IPS DF 19.7 (cell line): ENCODE measurements at regions not wholly inside any gene's neighbourhood (a gene's known extent, or its start where the extent isn't known, plus 50 kb on each side); places are given as distances from the start of the nearest gene placed in this dataset.

Source experiments
- DNase-seq: peaks from one replicate; pipeline ENCODE4 v3.0.0-alpha.2; 2013; ENCODE audit warnings: low read depth, low spot score

DNA sequence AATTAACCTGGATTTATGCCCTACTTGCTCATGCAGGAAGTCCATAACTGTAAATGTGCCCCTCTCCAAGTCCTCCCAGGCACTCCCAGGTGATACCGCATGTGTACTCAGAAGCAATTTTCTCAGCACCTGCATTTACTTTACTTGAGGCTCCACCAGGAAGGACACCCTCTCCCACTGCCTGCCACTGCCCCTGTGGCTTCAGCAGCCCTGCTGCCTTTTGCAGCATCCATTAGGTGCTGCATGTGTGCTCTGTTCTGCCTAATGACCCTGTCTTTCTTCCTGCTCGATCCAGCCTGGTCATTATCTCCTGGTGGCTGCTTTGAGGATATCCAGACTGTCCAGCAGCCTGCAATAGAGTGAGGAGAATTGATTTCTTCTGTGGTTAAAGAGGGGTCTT, 107.6 kb upstream of the SEMA6D start:
- DNase-seq = no peak

DNA sequence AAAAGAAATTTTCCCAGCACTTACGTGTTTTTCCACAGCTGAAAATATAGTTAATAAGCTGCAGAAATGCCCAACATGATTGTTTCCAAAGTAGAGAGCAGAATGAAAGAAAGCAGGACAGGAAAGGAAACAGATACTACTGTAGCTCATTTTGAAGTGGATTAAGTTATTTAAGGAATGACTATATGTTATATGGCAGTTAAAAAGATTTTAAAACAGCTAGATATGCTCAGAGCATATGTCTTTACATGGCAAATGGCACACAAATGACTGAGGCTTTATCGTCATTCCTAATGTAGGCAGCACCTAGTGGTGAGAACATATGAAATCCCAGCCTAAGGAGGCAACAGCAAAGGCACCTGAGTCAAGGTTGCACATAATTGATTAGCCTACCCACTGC, 106.6 kb upstream of the SEMA6D start:
- no peak for DNase-seq

DNA sequence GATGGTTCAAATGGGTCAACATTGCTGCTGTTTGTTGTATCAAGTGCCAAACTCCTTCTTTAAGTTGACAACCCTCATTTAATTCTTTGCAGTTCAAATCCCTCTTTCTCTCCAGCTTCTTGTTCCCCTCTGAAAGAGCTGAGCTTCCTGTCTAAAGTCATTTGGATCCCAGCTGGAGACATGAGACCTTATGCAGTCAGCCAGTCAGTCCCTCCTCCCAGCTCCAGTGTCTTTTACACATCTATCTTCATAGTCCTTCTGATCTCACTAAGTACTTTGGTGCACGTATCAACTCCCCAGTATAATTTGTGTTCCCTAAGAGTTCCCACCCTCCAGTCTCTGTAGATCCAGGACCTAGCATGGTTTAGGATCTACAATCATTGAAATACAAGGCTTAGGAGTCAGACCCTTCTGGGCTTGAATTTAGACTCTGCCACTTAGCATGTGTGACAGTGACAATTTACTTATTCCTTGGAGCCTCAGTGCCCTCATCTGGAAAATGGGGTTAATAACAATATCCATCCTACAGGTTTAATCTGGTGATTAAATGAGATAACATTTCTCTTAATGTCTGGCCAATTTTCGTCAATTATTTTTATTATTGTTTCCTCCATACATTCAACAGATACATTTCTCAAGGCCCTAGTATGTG, 102.8 kb upstream of the SEMA6D start:
- no peak for DNase-seq

DNA sequence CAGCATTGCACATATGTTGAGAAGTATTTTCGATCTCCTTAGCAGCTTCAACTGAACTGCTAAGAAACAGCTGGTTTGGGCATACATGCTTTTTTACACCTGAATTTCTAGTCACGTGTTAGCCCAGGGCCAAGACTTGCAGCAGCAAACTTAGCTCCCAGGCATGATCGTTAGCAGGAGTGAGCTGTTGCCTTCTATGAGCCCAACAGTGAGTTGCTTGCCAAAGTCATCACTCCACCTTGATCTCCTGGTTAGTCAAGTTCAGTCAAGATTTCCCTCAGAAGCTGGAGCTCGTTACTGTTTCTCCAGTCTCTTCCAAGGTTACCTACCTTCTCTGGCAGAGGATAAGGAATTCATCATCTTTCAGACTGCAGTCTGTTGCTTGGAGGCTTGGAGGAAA, 100.4 kb upstream of the SEMA6D start:
- DNase-seq = no peak

DNA sequence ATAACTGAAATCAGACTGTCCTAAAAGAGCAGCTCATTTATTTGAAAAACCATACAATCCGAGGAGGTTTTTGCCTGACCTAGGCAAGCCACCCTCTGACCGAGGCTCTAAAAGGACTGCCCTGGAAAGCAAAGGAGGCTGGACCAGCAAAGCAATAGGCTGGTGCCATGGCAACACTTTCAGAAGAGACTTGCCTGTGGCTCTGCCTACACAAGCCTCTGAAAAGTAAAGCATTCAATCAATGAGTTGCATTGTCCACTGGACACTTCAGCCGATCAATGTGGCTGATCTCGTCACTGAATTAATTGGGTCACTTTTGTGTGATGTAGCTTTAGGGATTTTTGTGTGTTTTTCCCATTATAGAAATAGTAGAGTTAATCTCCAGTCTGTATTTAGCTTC, 99.1 kb upstream of the SEMA6D start:
- DNase-seq = no peak

DNA sequence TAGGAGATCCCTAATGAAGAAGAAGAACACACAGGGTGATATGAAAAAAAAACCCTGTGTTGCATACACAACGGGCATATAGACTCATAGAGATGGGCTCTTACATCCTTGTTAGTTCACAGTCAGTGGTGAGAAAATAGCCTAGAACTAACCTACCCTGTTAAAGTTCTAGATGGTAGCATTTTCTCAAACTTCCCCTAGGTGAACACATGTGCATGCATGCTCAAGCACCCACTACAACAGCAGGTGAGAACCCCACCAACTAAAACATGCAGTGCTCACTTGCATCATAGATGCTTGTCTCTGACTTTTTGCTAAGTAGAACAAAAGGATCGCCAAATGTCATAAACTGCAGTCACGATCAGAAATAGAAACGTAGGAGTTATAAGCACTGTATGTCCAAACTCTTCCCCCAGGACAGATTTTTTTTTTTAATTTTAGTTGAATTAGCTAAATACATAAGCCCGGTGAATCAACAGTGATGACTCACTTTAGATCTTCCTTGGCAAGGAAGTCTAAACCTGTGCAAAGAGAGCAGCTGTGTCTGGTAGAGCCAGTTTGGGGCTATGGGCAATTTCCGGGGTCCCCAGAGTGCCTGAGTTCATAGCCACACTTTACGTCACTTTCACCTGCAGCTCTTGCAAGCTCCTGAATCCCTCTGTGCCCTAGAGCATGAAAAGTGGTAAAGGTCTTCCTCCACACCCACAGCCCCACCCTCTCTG, 96.2 kb upstream of the SEMA6D start:
- DNase-seq = no peak

DNA sequence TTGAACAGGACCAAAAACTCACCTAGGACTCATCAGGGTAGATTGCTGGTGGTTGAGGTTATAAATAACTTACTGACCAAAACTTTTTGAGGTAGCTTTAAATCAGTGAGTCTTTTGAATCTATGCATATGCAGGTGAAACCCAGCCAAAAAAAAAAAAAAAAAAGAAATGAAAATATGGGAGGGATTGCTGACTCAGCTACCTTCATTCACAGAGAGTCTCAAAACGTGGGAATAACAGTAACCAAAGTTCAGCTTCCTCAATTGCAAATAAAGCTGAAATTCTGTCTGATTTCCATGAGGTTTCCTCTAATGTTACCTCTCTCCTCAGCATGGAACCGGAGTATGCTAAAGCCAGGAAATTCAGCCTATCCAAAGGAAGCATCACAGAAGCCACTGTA, 95.2 kb upstream of the SEMA6D start:
- no peak for DNase-seq

DNA sequence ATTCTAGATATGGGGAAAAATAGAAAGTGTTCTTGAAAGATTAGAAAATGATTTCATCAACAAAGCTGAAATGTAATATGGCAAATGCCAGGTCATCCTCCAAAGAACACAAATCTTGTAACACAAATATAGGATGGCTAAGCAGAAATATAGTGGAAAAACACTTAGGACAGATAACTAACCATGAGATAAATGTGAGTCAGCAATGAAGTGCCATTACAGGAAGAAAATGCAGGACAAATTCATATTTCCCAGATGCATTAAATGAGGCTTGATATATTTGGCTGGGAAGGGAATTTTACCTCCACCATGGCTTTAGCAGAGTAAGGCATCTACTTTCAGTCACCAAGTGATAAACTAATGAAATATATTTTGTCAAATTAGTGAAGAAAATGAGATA, 92.8 kb upstream of the SEMA6D start:
- no peak for DNase-seq

DNA sequence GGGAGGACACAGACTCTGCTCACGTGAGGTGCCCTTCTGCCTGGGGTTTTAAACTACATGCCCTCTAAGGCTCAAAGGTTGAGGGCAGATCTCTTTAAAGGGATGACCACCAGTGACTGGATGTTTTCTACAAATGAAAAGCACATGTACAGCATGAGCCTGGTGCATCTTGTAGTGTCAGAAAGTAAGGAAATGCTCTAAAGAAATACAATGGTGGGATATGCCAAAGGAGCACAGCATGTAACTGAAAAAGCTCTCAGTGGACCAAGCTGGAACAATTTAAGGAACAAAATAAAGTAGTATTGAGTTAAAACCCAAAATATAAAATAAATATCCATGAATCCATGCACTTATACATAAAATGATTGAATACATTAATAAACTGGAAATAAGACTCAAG, 78.3 kb upstream of the SEMA6D start:
- DNase-seq = no peak

DNA sequence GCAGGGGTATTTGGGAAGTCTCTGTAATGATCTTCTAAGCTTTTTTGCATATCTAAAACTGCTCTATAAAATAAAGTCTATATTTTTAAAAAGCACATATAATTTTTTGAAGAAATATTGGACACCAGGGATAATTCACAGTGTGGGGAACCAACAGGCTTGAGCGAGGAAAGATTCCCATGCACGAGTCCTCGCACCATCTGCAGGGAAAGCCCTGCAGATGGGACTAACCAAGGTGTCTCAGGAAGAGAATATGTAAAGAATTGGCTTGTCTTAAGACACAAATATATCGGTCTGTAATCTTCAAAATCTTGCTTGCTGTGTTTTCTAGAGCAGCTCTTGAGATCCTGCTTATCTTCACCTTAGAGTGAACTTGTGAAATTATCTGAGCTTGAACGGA, 77.2 kb upstream of the SEMA6D start:
- DNase-seq = no peak

DNA sequence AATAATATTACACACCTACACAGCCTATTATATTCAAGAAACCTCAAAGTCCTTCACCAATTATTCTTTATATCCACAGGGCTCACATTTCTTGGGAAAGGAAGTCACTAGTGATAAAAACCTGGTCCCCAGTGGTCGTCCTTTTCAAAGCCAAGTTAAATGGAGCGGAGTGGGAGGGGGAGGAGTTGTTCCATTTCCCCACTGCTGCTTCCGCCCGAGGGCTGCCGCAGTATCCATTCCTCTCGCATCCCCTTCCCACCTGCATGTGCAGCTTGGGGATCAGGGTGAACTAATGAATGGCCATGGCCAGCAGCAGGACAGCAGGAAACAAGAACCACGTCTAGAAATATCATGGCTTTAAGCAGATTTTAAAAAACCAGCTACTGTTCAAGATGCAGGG, 76.4 kb upstream of the SEMA6D start:
- DNase-seq = no peak

DNA sequence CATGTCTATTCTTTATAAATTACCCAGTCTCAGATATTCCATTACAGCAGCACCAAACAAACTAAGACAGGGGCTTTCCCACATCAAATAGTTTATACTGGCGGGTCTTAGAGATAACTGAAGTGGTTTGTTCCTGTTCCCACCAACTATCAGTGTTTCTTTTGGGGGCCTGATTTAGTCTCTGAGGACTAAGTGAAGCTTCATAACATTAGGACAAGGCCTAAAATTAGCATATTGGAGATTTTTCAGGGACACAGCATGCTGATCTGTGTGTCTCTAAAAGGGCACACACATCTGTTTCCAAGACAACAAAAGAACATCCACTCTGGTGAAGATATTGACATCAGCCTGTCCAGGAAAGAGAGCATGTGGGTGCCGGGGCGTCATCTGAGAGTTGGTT, 72.6 kb upstream of the SEMA6D start:
- DNase-seq = no peak

DNA sequence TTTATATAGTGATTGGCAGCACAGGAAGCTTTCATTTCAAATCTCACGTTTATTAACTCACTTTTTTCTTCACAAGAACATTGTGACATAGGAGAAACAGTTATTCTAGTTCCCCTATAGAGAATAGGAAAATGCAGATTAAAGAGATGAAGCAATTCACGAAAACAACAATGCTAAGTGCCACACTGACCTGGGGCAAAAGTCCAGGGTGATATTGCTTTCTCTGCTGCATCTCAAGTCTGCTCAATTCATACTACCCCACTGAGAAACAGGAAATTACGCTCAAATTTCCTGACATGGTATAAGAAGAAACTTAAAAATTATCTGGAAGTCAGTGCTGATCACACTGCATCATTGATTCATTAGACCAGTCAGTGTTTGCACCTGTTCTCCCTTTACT, 66.7 kb upstream of the SEMA6D start:
- DNase-seq = no peak

DNA sequence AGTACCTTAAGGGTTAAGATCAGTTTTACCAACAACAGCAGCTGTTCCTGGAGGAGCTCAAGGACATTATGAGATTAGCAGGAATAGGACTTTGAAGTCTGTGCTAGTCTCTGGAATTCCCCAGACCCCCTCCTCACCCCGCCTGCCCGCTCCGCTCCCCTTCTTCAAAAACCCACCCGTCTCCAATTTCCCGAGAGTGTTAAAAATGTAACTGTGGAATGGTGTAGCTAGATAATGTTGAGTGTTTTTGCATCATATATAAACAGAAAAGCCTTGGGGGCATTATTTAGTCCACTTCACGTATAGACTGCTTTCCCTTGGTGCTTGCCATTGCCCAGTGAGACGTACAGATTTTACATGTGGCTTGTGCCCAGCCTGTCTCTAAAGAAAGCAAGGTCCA, 65.0 kb upstream of the SEMA6D start:
- DNase-seq = no peak

DNA sequence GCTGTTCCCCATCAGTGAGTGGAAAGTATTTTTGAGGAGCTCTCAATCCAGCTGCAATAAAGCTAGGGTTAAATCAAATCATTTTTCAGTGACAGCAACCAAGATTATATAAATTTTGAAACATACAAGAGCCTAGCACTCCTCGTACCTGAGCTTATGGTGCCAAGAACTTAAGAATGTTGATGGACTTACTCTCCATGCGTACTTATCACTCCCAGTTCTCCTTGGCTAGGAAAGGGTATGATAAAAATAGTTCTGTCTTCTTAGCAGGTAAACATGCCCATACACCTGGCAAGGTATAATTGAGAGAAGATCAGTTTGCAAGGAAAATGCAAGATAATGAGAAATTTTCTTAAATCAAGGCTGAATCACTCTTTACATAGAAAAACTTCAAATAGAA, 64.5 kb upstream of the SEMA6D start:
- no peak for DNase-seq

DNA sequence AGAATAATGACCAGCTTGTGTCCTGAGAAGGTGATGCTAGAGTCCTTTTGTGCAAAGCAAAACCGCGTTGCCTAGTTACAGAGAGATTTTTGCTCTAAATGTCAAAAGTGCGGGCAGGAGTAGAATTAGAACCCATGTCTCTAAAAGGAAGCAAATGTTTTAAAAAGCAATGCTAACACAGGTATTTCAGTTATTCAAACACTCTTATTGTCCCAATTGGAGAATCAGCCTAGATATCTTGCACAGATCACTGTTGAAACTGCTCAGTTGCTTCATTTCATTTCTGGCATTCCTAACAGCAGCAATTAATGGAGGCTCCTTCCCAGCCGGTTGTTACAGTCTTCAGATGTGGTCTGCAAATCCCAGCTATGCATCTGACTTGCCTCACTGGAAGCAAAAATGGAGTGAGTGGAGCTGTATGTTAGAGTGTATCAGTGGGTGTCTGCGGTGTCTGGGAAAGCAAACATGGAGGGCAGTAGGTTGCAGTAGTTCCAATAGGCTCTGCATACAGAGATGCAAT, 55.6 kb upstream of the SEMA6D start:
- DNase-seq = no peak

DNA sequence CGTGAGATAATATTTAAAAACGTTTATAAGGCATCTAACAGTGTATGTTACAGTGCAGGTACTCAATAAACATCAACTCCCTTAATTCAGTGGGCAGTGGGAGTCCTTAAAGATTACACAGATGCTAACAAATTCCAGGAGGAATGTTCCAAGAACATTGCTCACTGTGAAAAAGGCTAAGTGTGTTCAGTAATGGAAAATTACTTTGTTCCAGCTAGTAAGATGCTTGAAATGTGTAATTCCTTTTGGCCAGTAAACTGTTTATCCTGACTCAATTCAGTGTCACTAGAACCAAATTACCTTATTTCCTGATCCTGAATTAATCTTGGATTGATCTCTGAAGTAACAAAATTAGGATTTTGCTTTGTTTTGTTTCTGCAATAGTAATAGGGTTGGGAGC, 54.2 kb upstream of the SEMA6D start:
- DNase-seq = no peak
